KMS-11 (cell line): ENCODE measurements at regions not wholly inside any gene's neighbourhood (a gene's known extent, or its start where the extent isn't known, plus 50 kb on each side); places are given as distances from the start of the nearest gene placed in this dataset.

Source experiments
- H2AFZ ChIP-seq: fragments of 200-600 bp; sonication (generic); 2 replicates; pipeline ENCODE4 v1.6.1; 2016; ENCODE audit warnings: antibody characterized with exemption, mixed run types, low read depth
- H3K27ac ChIP-seq: fragments of 200-600 bp; sonication (generic); 2 replicates; pipeline ENCODE4 v1.6.1; 2016; ENCODE audit warnings: mild to moderate bottlenecking, mixed run types
- H3K27me3 ChIP-seq: fragments of 200-600 bp; sonication (generic); 2 replicates; pipeline ENCODE4 v1.6.1; 2017; ENCODE audit warnings: mild to moderate bottlenecking, low read depth, mixed run types, moderate library complexity; ENCODE audit not compliant: insufficient read depth
- H3K36me3 ChIP-seq: fragments of 200-600 bp; sonication (generic); 2 replicates; pipeline ENCODE4 v1.6.1; 2017; ENCODE audit warnings: mild to moderate bottlenecking, mixed run types; ENCODE audit not compliant: insufficient read depth
- H3K4me1 ChIP-seq: fragments of 200-600 bp; sonication (generic); 2 replicates; pipeline ENCODE4 v1.6.1; 2016; ENCODE audit warnings: mild to moderate bottlenecking, low read depth, mixed run types; ENCODE audit not compliant: poor library complexity, severe bottlenecking
- H3K4me2 ChIP-seq: fragments of 200-600 bp; sonication (generic); 2 replicates; pipeline ENCODE4 v1.7.0; 2016; ENCODE audit warnings: mild to moderate bottlenecking, mixed run types
- H3K4me3 ChIP-seq: fragments of 200-600 bp; sonication (generic); IDR thresholded peaks from 2 replicates; pipeline ENCODE4 v1.6.1; 2017; ENCODE audit warnings: low read depth, low read length, mixed read lengths; ENCODE audit not compliant: insufficient read depth
- H3K79me2 ChIP-seq: fragments of 200-600 bp; sonication (generic); 2 replicates; pipeline ENCODE4 v1.6.1; 2016; ENCODE audit warnings: low read depth, mixed run types; ENCODE audit not compliant: insufficient read depth
- H3K9ac ChIP-seq: fragments of 200-600 bp; sonication (generic); 2 replicates; pipeline ENCODE4 v1.6.1; 2016; ENCODE audit warnings: mild to moderate bottlenecking, mixed run types
- H4K20me1 ChIP-seq: fragments of 200-600 bp; sonication (generic); 2 replicates; pipeline ENCODE4 v1.6.1; 2016; ENCODE audit warnings: mild to moderate bottlenecking, mixed run types; ENCODE audit not compliant: insufficient read depth
- TF ChIP-seq, protein P1 (sequence below): fragments of 200-600 bp; sonication (generic); conservative IDR thresholded peaks from 2 replicates; pipeline ENCODE4 v1.6.1; 2017; ENCODE audit warnings: low read depth, mild to moderate bottlenecking, antibody characterized with exemption, low read length, moderate library complexity, mixed read lengths

GRCh38 chr12:19826980-19827550 is 387.8 kb downstream of the AEBP2 start:
- Histone ChIP-seq H4K20me1 (no peaks in the 10 kb centered on the region), H3K9ac (no peak overlapping the region), H3K79me2 (no peaks in the 10 kb centered on the region), H3K36me3 (no peaks in the 10 kb centered on the region), H3K27me3 (no peaks in the 10 kb centered on the region), H3K4me2 (no peak overlapping the region), H2AFZ (no peak overlapping the region), H3K4me1 (no peaks in the 10 kb centered on the region), H3K4me3 (no peak overlapping the region), H3K27ac (no peak overlapping the region)
- TF ChIP-seq, protein P1, sequence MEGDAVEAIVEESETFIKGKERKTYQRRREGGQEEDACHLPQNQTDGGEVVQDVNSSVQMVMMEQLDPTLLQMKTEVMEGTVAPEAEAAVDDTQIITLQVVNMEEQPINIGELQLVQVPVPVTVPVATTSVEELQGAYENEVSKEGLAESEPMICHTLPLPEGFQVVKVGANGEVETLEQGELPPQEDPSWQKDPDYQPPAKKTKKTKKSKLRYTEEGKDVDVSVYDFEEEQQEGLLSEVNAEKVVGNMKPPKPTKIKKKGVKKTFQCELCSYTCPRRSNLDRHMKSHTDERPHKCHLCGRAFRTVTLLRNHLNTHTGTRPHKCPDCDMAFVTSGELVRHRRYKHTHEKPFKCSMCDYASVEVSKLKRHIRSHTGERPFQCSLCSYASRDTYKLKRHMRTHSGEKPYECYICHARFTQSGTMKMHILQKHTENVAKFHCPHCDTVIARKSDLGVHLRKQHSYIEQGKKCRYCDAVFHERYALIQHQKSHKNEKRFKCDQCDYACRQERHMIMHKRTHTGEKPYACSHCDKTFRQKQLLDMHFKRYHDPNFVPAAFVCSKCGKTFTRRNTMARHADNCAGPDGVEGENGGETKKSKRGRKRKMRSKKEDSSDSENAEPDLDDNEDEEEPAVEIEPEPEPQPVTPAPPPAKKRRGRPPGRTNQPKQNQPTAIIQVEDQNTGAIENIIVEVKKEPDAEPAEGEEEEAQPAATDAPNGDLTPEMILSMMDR = no peak

GRCh38 chr12:19829100-19829853 is 390.0 kb downstream of the AEBP2 start:
- Histone ChIP-seq H4K20me1 (no peaks in the 10 kb centered on the region), H3K79me2 (no peaks in the 10 kb centered on the region), H3K4me2 (no peak overlapping the region), H2AFZ (no peak overlapping the region), H3K4me1 (no peaks in the 10 kb centered on the region), H3K27ac (no peak overlapping the region), H3K4me3 (no peak overlapping the region), H3K36me3 (no peaks in the 10 kb centered on the region), H3K9ac (no peak overlapping the region), H3K27me3 (no peaks in the 10 kb centered on the region)
- TF ChIP-seq, protein P1 = no peak

DNA sequence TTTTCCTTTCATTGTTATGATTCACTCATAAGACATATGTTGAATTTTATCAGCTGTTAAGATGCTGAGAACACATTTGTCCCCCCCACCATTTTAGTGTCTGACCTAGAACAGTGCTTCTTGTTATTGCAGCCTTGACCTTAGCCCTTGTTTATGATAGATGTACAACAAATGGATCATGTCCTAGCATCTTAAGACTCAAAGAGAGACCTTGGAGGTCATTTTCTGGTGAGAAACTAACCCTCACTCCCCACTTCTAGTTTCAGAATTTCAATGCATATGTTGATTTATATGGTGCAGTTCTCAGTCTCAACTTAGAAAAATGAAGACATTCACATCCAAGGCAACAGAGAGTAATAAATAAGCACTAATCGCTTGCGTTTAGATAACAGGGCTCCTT is 391.2 kb downstream of the AEBP2 start:
- H2AFZ ChIP-seq = no peak overlapping the region
- H3K36me3 ChIP-seq = no peaks in the 10 kb centered on the region
- no peaks in the 10 kb centered on the region for H3K4me1 ChIP-seq
- no peaks in the 10 kb centered on the region for H3K27me3 ChIP-seq
- H3K79me2 ChIP-seq = no peaks in the 10 kb centered on the region
- H3K27ac ChIP-seq = no peak overlapping the region
- TF ChIP-seq, protein P1 = no peak
- no peak overlapping the region for H3K9ac ChIP-seq
- no peaks in the 10 kb centered on the region for H4K20me1 ChIP-seq
- H3K4me2 ChIP-seq = no peak overlapping the region
- H3K4me3 ChIP-seq = no peak overlapping the region

GRCh38 chr12:19833775-19834501 is 394.6 kb downstream of the AEBP2 start:
- Histone ChIP-seq H3K79me2 (no peaks in the 10 kb centered on the region), H3K9ac (no peak overlapping the region), H3K27me3 (no peaks in the 10 kb centered on the region), H3K4me3 (no peak overlapping the region), H3K27ac (no peak overlapping the region), H4K20me1 (no peaks in the 10 kb centered on the region), H3K4me1 (no peaks in the 10 kb centered on the region), H3K4me2 (no peak overlapping the region), H3K36me3 (no peaks in the 10 kb centered on the region), H2AFZ (no peak overlapping the region)
- TF ChIP-seq, protein P1 = no peak
